ENCODE measurements at regions not wholly inside any gene's neighbourhood (a gene's known extent, or its start where the extent isn't known, plus 50 kb on each side); places are given as distances from the start of the nearest gene placed in this dataset.
"Not testable (repeated sequence)": the region's sequence is repeated elsewhere in the genome, so short reads cannot be mapped to it uniquely, and the experiment has no call there.

GRCh38 chr2:131606366-131606765 lies 78.7 kb downstream of the CCDC74A start:
- not testable (repeated sequence) for H3K4me3 ChIP-seq, H3K9me3 ChIP-seq

GRCh38 chr2:131607056-131607455 lies 79.4 kb downstream of the CCDC74A start:
- H3K27ac ChIP-seq; H3K27me3 ChIP-seq; DNase-seq (ENCODE audit: low spot score in 2 of 2); H3K9me3 ChIP-seq; H3K36me3 ChIP-seq; H3K4me1 ChIP-seq; intact Hi-C loops (cut with DNase I); H3K4me3 ChIP-seq: not testable (repeated sequence)

More at GRCh38 chr2:131606366-131606765, 78.7 kb downstream of the CCDC74A start:
- intact Hi-C loops (cut with DNase I); H3K36me3 ChIP-seq; DNase-seq (ENCODE audit: low spot score in 2 of 2); H3K27me3 ChIP-seq; H3K4me1 ChIP-seq; H3K27ac ChIP-seq: not testable (repeated sequence)

- H3K27ac ChIP-seq; H3K4me1 ChIP-seq; H3K4me3 ChIP-seq; intact Hi-C loops (cut with DNase I); DNase-seq (ENCODE audit: low spot score in 2 of 2); H3K27me3 ChIP-seq; H3K9me3 ChIP-seq; H3K36me3 ChIP-seq: not testable (repeated sequence)
Measured at GRCh38 chr2:131614539-131614938, 86.9 kb downstream of the CCDC74A start.

- H3K27me3 ChIP-seq; H3K36me3 ChIP-seq; H3K27ac ChIP-seq; H3K9me3 ChIP-seq; intact Hi-C loops (cut with DNase I); H3K4me1 ChIP-seq; H3K4me3 ChIP-seq; DNase-seq (ENCODE audit: low spot score in 2 of 2): not testable (repeated sequence)
Measured at GRCh38 chr2:131618320-131618719, 90.6 kb downstream of the CCDC74A start.

GRCh38 chr2:131622874-131623273 lies 95.2 kb downstream of the CCDC74A start:
- H3K36me3 ChIP-seq; H3K4me1 ChIP-seq; H3K27me3 ChIP-seq; intact Hi-C loops (cut with DNase I); H3K4me3 ChIP-seq; DNase-seq (ENCODE audit: low spot score in 2 of 2); H3K27ac ChIP-seq; H3K9me3 ChIP-seq: not testable (repeated sequence)

GRCh38 chr2:131626011-131626410 lies 98.3 kb downstream of the CCDC74A start:
- not testable (repeated sequence) for H3K27ac ChIP-seq

GRCh38 chr2:131626565-131626964 lies 98.9 kb downstream of the CCDC74A start:
- DNase-seq (ENCODE audit: low spot score in 2 of 2); H3K4me3 ChIP-seq; H3K36me3 ChIP-seq; H3K4me1 ChIP-seq; intact Hi-C loops (cut with DNase I); H3K27me3 ChIP-seq; H3K9me3 ChIP-seq; H3K27ac ChIP-seq: not testable (repeated sequence)

More at GRCh38 chr2:131626011-131626410, 98.3 kb downstream of the CCDC74A start:
- H3K4me3 ChIP-seq; H3K4me1 ChIP-seq; H3K27me3 ChIP-seq; H3K9me3 ChIP-seq; intact Hi-C loops (cut with DNase I); DNase-seq (ENCODE audit: low spot score in 2 of 2); H3K36me3 ChIP-seq: not testable (repeated sequence)

GRCh38 chr2:131627777-131628176 lies 100.1 kb downstream of the CCDC74A start:
- intact Hi-C loops (cut with DNase I); DNase-seq (ENCODE audit: low spot score in 2 of 2): not testable (repeated sequence)

GRCh38 chr2:131631648-131632047 lies 104.0 kb downstream of the CCDC74A start:
- H3K27me3 ChIP-seq; H3K4me1 ChIP-seq; H3K9me3 ChIP-seq; DNase-seq (ENCODE audit: low spot score in 2 of 2); H3K4me3 ChIP-seq; H3K36me3 ChIP-seq; H3K27ac ChIP-seq; intact Hi-C loops (cut with DNase I): not testable (repeated sequence)

More at GRCh38 chr2:131627777-131628176, 100.1 kb downstream of the CCDC74A start:
- H3K36me3 ChIP-seq, H3K9me3 ChIP-seq, H3K4me3 ChIP-seq, H3K27me3 ChIP-seq, H3K27ac ChIP-seq, H3K4me1 ChIP-seq: not testable (repeated sequence)

- H3K36me3 ChIP-seq; H3K27ac ChIP-seq; DNase-seq (ENCODE audit: low spot score in 2 of 2); H3K9me3 ChIP-seq; H3K4me1 ChIP-seq; H3K4me3 ChIP-seq; intact Hi-C loops (cut with DNase I); H3K27me3 ChIP-seq: not testable (repeated sequence)
Measured at GRCh38 chr2:131633405-131633804, 105.7 kb downstream of the CCDC74A start.

GRCh38 chr2:131633827-131634695 lies 106.4 kb downstream of the CCDC74A start:
- H3K27me3 ChIP-seq; intact Hi-C loops (cut with DNase I); H3K27ac ChIP-seq; H3K36me3 ChIP-seq; H3K9me3 ChIP-seq; H3K4me3 ChIP-seq; H3K4me1 ChIP-seq; DNase-seq (ENCODE audit: low spot score in 2 of 2): not testable (repeated sequence)
